HepG2 (cell line): ENCODE measurements at regions not wholly inside any gene's neighbourhood (a gene's known extent, or its start where the extent isn't known, plus 50 kb on each side); places are given as distances from the start of the nearest gene placed in this dataset.

Experiments
- ATAC-seq: fragments of 200-7000 bp; cut with Tn5 transposase; 3 replicates; pipeline ENCODE4 v1.9.1; 2020; ENCODE audit warnings: mild to moderate bottlenecking, moderate library complexity
- BruUV-seq: library from RNA; stranded (reverse); fragments of 400-500 nt; replicated peaks from 2 replicates; lab custom pipeline; 2021; lab: Mats Ljungman, UMichigan
- CTCF ChIA-PET: fragments of 300-600 bp; formaldehyde crosslinking; extraction: SDS; loops from one replicate; lab custom pipeline; 2021; ENCODE audit warnings: low total read pairs, inconsistent platforms, low intra/inter-chr PET ratio; lab: Yijun Ruan, JAX
- POLR2A ChIA-PET: fragments of 350-600 bp; sonication (Branson Sonifier 250); formaldehyde crosslinking; loops from one replicate; lab custom pipeline; 2020; ENCODE audit warnings: antibody characterized with exemption, inconsistent platforms; lab: Yijun Ruan, JAX
- DNase-seq: peaks from one replicate; pipeline ENCODE4 v3.0.0-alpha.2; 2015; ENCODE audit warnings: low spot score
- FAIRE-seq: peaks from 3 replicates; lab custom pipeline; 2011; peaks lifted over from hg19 to GRCh38; lab: Jason Lieb, UNC
- H2AFZ ChIP-seq: one replicate; pipeline ENCODE4 v1.6.1; 2011; ENCODE audit warnings: low read length, inconsistent platforms
- H3K27ac ChIP-seq: fragments of 300-600 bp; 3 replicates; pipeline ENCODE4 v1.8.0; 2011; ENCODE audit warnings: mixed run types, mild to moderate bottlenecking, mixed read lengths, low read length, inconsistent platforms; ENCODE audit not compliant: insufficient read depth; ENCODE audit errors: extremely low read length
- H3K27me3 ChIP-seq, 2 experiments: fragments of 200-600 bp in 1 of 2; 2 replicates in 1 of 2; 3 replicates in 1 of 2; pipeline versions ENCODE4 v1.6.0 to v1.8.0; 2011; ENCODE audit warnings: low read length in 2 of 2, mild to moderate bottlenecking in 2 of 2, moderate library complexity in 2 of 2, inconsistent platforms in 1 of 2; ENCODE audit not compliant: insufficient read depth in 2 of 2, control insufficient read depth in 1 of 2
- H3K36me3 ChIP-seq, 2 experiments: fragments of 200-600 bp in 1 of 2; replicated peaks in 1 of 2; 2 replicates in 1 of 2; 3 replicates in 1 of 2; pipeline versions ENCODE4 v1.5.1 to v1.8.0; 2011; ENCODE audit warnings: low read length in 2 of 2, inconsistent platforms in 1 of 2; ENCODE audit not compliant: insufficient read depth in 2 of 2, control insufficient read depth in 1 of 2
- H3K4me1 ChIP-seq: 2 replicates; pipeline ENCODE4 v1.5.1; 2012; ENCODE audit warnings: low read length, inconsistent platforms; ENCODE audit not compliant: insufficient read depth
- H3K4me2 ChIP-seq: 2 replicates; pipeline ENCODE4 v1.6.0; 2011; ENCODE audit warnings: low read depth, low read length, inconsistent platforms
- H3K4me3 ChIP-seq, 3 experiments: fragments of 200-600 bp in 1 of 3; sonication (generic), shearing (Covaris generic) in 1 of 3; replicated peaks in 1 of 3; 2 replicates each; pipeline ENCODE4 v1.5.1; 2011 to 2016; ENCODE audit warnings: low read length in 3 of 3, inconsistent platforms in 2 of 3, low read depth in 2 of 3, mild to moderate bottlenecking in 2 of 3, control low read depth in 1 of 3, mixed read lengths in 1 of 3; ENCODE audit not compliant: insufficient read depth in 1 of 3
- H3K79me2 ChIP-seq: one replicate; pipeline ENCODE4 v1.6.1; 2011; ENCODE audit warnings: low read length, inconsistent platforms; ENCODE audit not compliant: insufficient read depth
- H3K9ac ChIP-seq: 2 replicates; pipeline ENCODE4 v1.6.0; 2011; ENCODE audit warnings: mild to moderate bottlenecking, low read depth, low read length, inconsistent platforms; ENCODE audit not compliant: insufficient read depth
- H3K9me3 ChIP-seq: 2 replicates; pipeline ENCODE4 v1.5.1; 2012; ENCODE audit warnings: mild to moderate bottlenecking, low read length
- H4K20me1 ChIP-seq: 2 replicates; pipeline ENCODE4 v1.6.0; 2011; ENCODE audit warnings: inconsistent platforms, mild to moderate bottlenecking, low read length, moderate library complexity; ENCODE audit not compliant: insufficient read depth
- AGO2 ChIP-seq: fragments of 200-400 bp; formaldehyde crosslinking; optimal IDR thresholded peaks from 2 replicates; pipeline ENCODE3; 2017; ENCODE audit warnings: mild to moderate bottlenecking, low read depth, low read length, moderate library complexity
- ELF1 ChIP-seq: sonication (generic); formaldehyde crosslinking; IDR thresholded peaks from 2 replicates; pipeline ENCODE4 v1.4.0; 2020; ENCODE audit warnings: missing genetic modification reagents
- GATAD2A ChIP-seq: IDR thresholded peaks from 2 replicates; pipeline ENCODE4 v1.6.1; 2016
- HIC2 ChIP-seq: sonication (generic); formaldehyde crosslinking; IDR thresholded peaks from 2 replicates; pipeline ENCODE4 v1.9.0; 2022; ENCODE audit warnings: low read depth, missing genetic modification reagents
- NR2F2 ChIP-seq: IDR thresholded peaks from 2 replicates; pipeline ENCODE4 v1.6.1; 2012; ENCODE audit warnings: low read depth, inconsistent platforms, borderline replicate concordance
- PRDM15 ChIP-seq: sonication (generic); formaldehyde crosslinking; IDR thresholded peaks from 2 replicates; pipeline ENCODE4 v1.4.0; 2020; ENCODE audit warnings: missing genetic modification reagents
- SKI ChIP-seq: fragments of 450-650 bp; IDR thresholded peaks from one replicate; pipeline ENCODE4 v1.6.1; 2018; ENCODE audit warnings: mild to moderate bottlenecking; ENCODE audit not compliant: partially characterized antibody
- THRA ChIP-seq: sonication (generic); formaldehyde crosslinking; IDR thresholded peaks from 2 replicates; pipeline ENCODE4 v1.4.0; 2020; ENCODE audit warnings: missing genetic modification reagents, borderline replicate concordance
- ZBTB37 ChIP-seq: sonication (generic); formaldehyde crosslinking; IDR thresholded peaks from 2 replicates; pipeline ENCODE4 v1.4.0; 2020; ENCODE audit warnings: mild to moderate bottlenecking, missing genetic modification reagents
- ZBTB46 ChIP-seq: sonication (generic); formaldehyde crosslinking; IDR thresholded peaks from 2 replicates; pipeline ENCODE4 v1.4.0; 2020; ENCODE audit warnings: mild to moderate bottlenecking, missing genetic modification reagents, borderline replicate concordance
- ZFAT ChIP-seq: sonication (generic); formaldehyde crosslinking; conservative IDR thresholded peaks from 2 replicates; pipeline ENCODE4 v1.8.1; 2023; ENCODE audit warnings: missing genetic modification reagents, inconsistent platforms
- ZNF317 ChIP-seq: sonication (generic); formaldehyde crosslinking; IDR thresholded peaks from 2 replicates; pipeline ENCODE4 v1.5.0; 2020; ENCODE audit warnings: mild to moderate bottlenecking, missing genetic modification reagents
- ZNF564 ChIP-seq: sonication (generic); formaldehyde crosslinking; IDR thresholded peaks from 2 replicates; pipeline ENCODE4 v1.8.1; 2023; ENCODE audit warnings: mild to moderate bottlenecking, missing genetic modification reagents
- ZNF589 ChIP-seq: sonication (generic); formaldehyde crosslinking; conservative IDR thresholded peaks from 2 replicates; pipeline ENCODE4 v1.8.0; 2022; ENCODE audit warnings: mild to moderate bottlenecking, moderate library complexity, missing genetic modification reagents
- WGBS: methylation state at CpG from one replicate; pipeline ENCODE4 v1.1.6; 2017; ENCODE audit warnings: low lambda C conversion rate; 5-methylcytosine and 5-hydroxymethylcytosine counted together
- in situ Hi-C: cut with HindIII; loops from 2 replicates; pipeline ENCODE4 v1.10.0; 2017; ENCODE audit warnings: low pct_unique_long_range_greater_than_20kb; ENCODE audit not compliant: extremely low pct_ligation_motif_present
- intact Hi-C: fragments of 100-400 bp; cut with micrococcal nuclease; formaldehyde crosslinking; loops from one replicate; pipeline ENCODE4 v1.10.0; 2022; ENCODE audit not compliant: unreplicated experiment

GRCh38 chr16:48865520-48865919 is 255.5 kb upstream of the N4BP1 start (continued):
- TF ChIP-seq HIC2 (CRISPR knock-in tag) (no peak), PRDM15 (CRISPR knock-in tag) (no peak), GATAD2A (CRISPR knock-in tag) (no peak), AGO2 (no peak), SKI (no peak)

- intact Hi-C loops, result no loop called here
- TF ChIP-seq ZFAT (CRISPR knock-in tag) (no peak), ZBTB46 (CRISPR knock-in tag) (no peak), ZBTB37 (CRISPR knock-in tag) (no peak), NR2F2 (no peak), ZNF564 (CRISPR knock-in tag) (no peak), ELF1 (CRISPR knock-in tag) (no peak), THRA (CRISPR knock-in tag) (no peak), ZNF589 (CRISPR knock-in tag) (no peak), ZNF317 (CRISPR knock-in tag) (no peak)
Measured at GRCh38 chr16:48864055-48864454, 254.1 kb upstream of the N4BP1 start.

More at GRCh38 chr16:48864055-48864454, 254.1 kb upstream of the N4BP1 start:
- in situ Hi-C loops, result no loop called here
- Histone ChIP-seq H3K9ac (no peak overlapping the region), H3K27me3 (no peaks in the 10 kb centered on the region), H2AFZ (no peak overlapping the region), H3K4me1 (no peaks in the 10 kb centered on the region), H3K4me3 (no peak overlapping the region), H3K36me3 (no peaks in the 10 kb centered on the region), H3K9me3 (no peaks in the 10 kb centered on the region), H4K20me1 (no peaks in the 10 kb centered on the region), H3K27ac (no peak overlapping the region), H3K79me2 (no peaks in the 10 kb centered on the region), H3K4me2 (no peak overlapping the region)
- ChIA-PET CTCF (no interaction called here), POLR2A (no interaction called here)
- no peak for FAIRE-seq
- no TSS peak for BruUV-seq
- peak; percentile 85 for ATAC-seq
- WGBS, result 40% methylated on average over 1 of the region's 1 CpG
- DNase-seq, result no peak
